A549 (cell line): ENCODE measurements at regions not wholly inside any gene's neighbourhood (a gene's known extent, or its start where the extent isn't known, plus 50 kb on each side); places are given as distances from the start of the nearest gene placed in this dataset.

Experiments
- ATAC-seq, 2 experiments: fragments of 200-7000 bp in 1 of 2; fragments of >200 bp in 1 of 2; cut with Nextera tagmentation in 1 of 2; cut with Tn5 transposase in 1 of 2; 3 replicates each; pipeline versions ENCODE4 v1.8.0 to v1.9.1; 2018 to 2020; ENCODE audit warnings: mild to moderate bottlenecking in 1 of 2, moderate library complexity in 1 of 2
- CTCF ChIA-PET: fragments of 300-600 bp; sonication (Branson Sonifier 250); formaldehyde crosslinking; extraction: SDS; loops from one replicate; lab custom pipeline; 2021; ENCODE audit warnings: antibody characterized with exemption, inconsistent platforms; lab: Yijun Ruan, JAX
- POLR2A ChIA-PET: fragments of 350-600 bp; formaldehyde crosslinking; extraction: SDS; loops from one replicate; lab custom pipeline; 2021; ENCODE audit warnings: antibody characterized with exemption, inconsistent platforms; lab: Yijun Ruan, JAX
- DNase-seq, 2 experiments: peaks; one replicate each; pipeline versions ENCODE4 v3.0.0 to v3.0.0-alpha.2; 2011 to 2016; ENCODE audit warnings: low read depth in 1 of 2, low spot score in 1 of 2
- FAIRE-seq: peaks from 2 replicates; lab custom pipeline; 2011; peaks lifted over from hg19 to GRCh38; lab: Jason Lieb, UNC
- H3K27ac ChIP-seq, 2 experiments: fragments of >200 bp; sonication (Bioruptor Twin); formaldehyde crosslinking; 3 replicates each; pipeline ENCODE4 v1.5.1; 2016 to 2017
- H3K4me1 ChIP-seq: fragments of >200 bp; sonication (Bioruptor Twin); formaldehyde crosslinking; 3 replicates; pipeline ENCODE4 v1.6.1; 2016
- H3K4me2 ChIP-seq: fragments of >200 bp; sonication (Bioruptor Twin); formaldehyde crosslinking; 3 replicates; pipeline ENCODE4 v1.6.1; 2016
- H3K4me3 ChIP-seq: fragments of >200 bp; sonication (Bioruptor Twin); formaldehyde crosslinking; 3 replicates; pipeline ENCODE4 v1.5.1; 2016
- H3K9me3 ChIP-seq: fragments of >200 bp; sonication (Bioruptor Twin); formaldehyde crosslinking; 3 replicates; pipeline ENCODE4 v1.6.1; 2016
- ATOH8 ChIP-seq: fragments of 250-450 bp; sonication (Bioruptor Pico); IDR thresholded peaks from 2 replicates; pipeline ENCODE4 v1.5.0; 2020; ENCODE audit warnings: low read depth, mild to moderate bottlenecking, moderate library complexity
- BCL3 ChIP-seq: fragments of >200 bp; sonication (Bioruptor Twin); formaldehyde crosslinking; IDR thresholded peaks from 3 replicates; pipeline ENCODE4 v1.6.1; 2016
- BHLHE40 ChIP-seq: IDR thresholded peaks from 2 replicates; pipeline ENCODE4 v1.6.1; 2012; ENCODE audit warnings: low read depth, low read length, inconsistent platforms
- CBX2 ChIP-seq: fragments of 200-600 bp; sonication (generic); IDR thresholded peaks from 2 replicates; pipeline ENCODE4 v1.6.1; 2016; ENCODE audit warnings: low read depth, mild to moderate bottlenecking, borderline replicate concordance
- EHMT2 ChIP-seq: fragments of 200-600 bp; sonication (generic); IDR thresholded peaks from 2 replicates; pipeline ENCODE4 v1.6.1; 2016; ENCODE audit warnings: antibody characterized with exemption, low read depth, mild to moderate bottlenecking, moderate library complexity
- EP300 ChIP-seq, 2 experiments: fragments of >200 bp; sonication (Bioruptor Twin); formaldehyde crosslinking; IDR thresholded peaks; 2 replicates in 1 of 2; 3 replicates in 1 of 2; pipeline ENCODE4 v1.6.1; 2016 to 2017
- ESRRA ChIP-seq: fragments of 150-350 bp; IDR thresholded peaks from 2 replicates; pipeline ENCODE4 v1.6.1; 2014; ENCODE audit warnings: mild to moderate bottlenecking, low read length, borderline replicate concordance
- FOSB ChIP-seq: fragments of 250-450 bp; sonication (Bioruptor Pico); IDR thresholded peaks from 2 replicates; pipeline ENCODE4 v1.5.0; 2020; ENCODE audit warnings: mild to moderate bottlenecking, moderate library complexity
- GATA3 ChIP-seq: IDR thresholded peaks from 2 replicates; pipeline ENCODE4 v1.6.1; 2012; ENCODE audit warnings: borderline replicate concordance
- HDAC2 ChIP-seq: fragments of 200-600 bp; sonication (generic); IDR thresholded peaks from 2 replicates; pipeline ENCODE4 v1.6.1; 2016
- HES2 ChIP-seq: fragments of >200 bp; sonication (Bioruptor Twin); formaldehyde crosslinking; IDR thresholded peaks from 2 replicates; pipeline ENCODE4 v1.6.1; 2016
- HOXA7 ChIP-seq: fragments of 250-450 bp; sonication (Bioruptor Pico); IDR thresholded peaks from 2 replicates; pipeline ENCODE4 v1.5.0; 2020; ENCODE audit warnings: mild to moderate bottlenecking, moderate library complexity
- JUN ChIP-seq, 2 experiments: fragments of >200 bp; sonication (Bioruptor Twin); formaldehyde crosslinking; IDR thresholded peaks; 2 replicates in 1 of 2; 3 replicates in 1 of 2; pipeline ENCODE4 v1.6.1; 2016 to 2017
- KDM1A ChIP-seq: fragments of 200-600 bp; sonication (generic); IDR thresholded peaks from 2 replicates; pipeline ENCODE4 v1.6.1; 2016; ENCODE audit warnings: low read depth, mild to moderate bottlenecking
- KDM5A ChIP-seq: fragments of 200-600 bp; sonication (generic); IDR thresholded peaks from 2 replicates; pipeline ENCODE4 v1.6.1; 2016; ENCODE audit warnings: antibody characterized with exemption, mild to moderate bottlenecking
- MAX ChIP-seq: IDR thresholded peaks from 2 replicates; pipeline ENCODE4 v1.6.1; 2012
- NFE2L2 ChIP-seq: fragments of 150-350 bp; conservative IDR thresholded peaks from 2 replicates; pipeline ENCODE4 v1.6.1; 2014; ENCODE audit warnings: low read length
- NPAS2 ChIP-seq: fragments of 250-450 bp; sonication (Bioruptor Pico); IDR thresholded peaks from 2 replicates; pipeline ENCODE4 v1.8.0; 2022; ENCODE audit warnings: mild to moderate bottlenecking, moderate library complexity, borderline replicate concordance
- PBX3 ChIP-seq: IDR thresholded peaks from 2 replicates; pipeline ENCODE4 v1.6.1; 2012
- PHF8 ChIP-seq: fragments of 200-600 bp; sonication (generic); IDR thresholded peaks from 2 replicates; pipeline ENCODE4 v1.6.1; 2016; ENCODE audit warnings: low read depth, mild to moderate bottlenecking, antibody characterized with exemption, moderate library complexity, borderline replicate concordance
- POLR2A ChIP-seq: IDR thresholded peaks from 2 replicates; pipeline ENCODE4 v1.6.1; 2012; ENCODE audit warnings: mild to moderate bottlenecking, low read length
- POLR2AphosphoS2 ChIP-seq: conservative IDR thresholded peaks from 2 replicates; pipeline ENCODE4 v1.6.1; 2012; ENCODE audit warnings: low read length, improper control_type of control experiment, inconsistent platforms
- RAD21 ChIP-seq, 2 experiments: fragments of >200 bp in 1 of 2; sonication (Bioruptor Twin) in 1 of 2; formaldehyde crosslinking in 1 of 2; IDR thresholded peaks in 1 of 2; conservative IDR thresholded peaks in 1 of 2; 2 replicates in 1 of 2; 3 replicates in 1 of 2; pipeline ENCODE4 v1.6.1; 2012 to 2018; ENCODE audit warnings: inconsistent platforms in 1 of 2
- RCOR1 ChIP-seq: fragments of 150-350 bp; IDR thresholded peaks from 2 replicates; pipeline ENCODE4 v1.6.1; 2014; ENCODE audit warnings: antibody characterized with exemption, low read length, low read depth
- SMC3 ChIP-seq: fragments of >200 bp; sonication (Bioruptor Twin); formaldehyde crosslinking; IDR thresholded peaks from 3 replicates; pipeline ENCODE4 v1.6.1; 2018; ENCODE audit warnings: inconsistent platforms
- SREBF2 ChIP-seq: fragments of 450-650 bp; IDR thresholded peaks from 2 replicates; pipeline ENCODE4 v1.6.1; 2014; ENCODE audit warnings: mild to moderate bottlenecking, moderate library complexity
- TP53 ChIP-seq: fragments of 250-450 bp; sonication (Bioruptor Pico); IDR thresholded peaks from 2 replicates; pipeline ENCODE4 v1.5.0; 2021; ENCODE audit warnings: mild to moderate bottlenecking, moderate library complexity
- USF2 ChIP-seq: fragments of 450-650 bp; IDR thresholded peaks from 2 replicates; pipeline ENCODE4 v1.6.1; 2014; ENCODE audit warnings: antibody characterized with exemption
- ZC3H11A ChIP-seq: fragments of 450-650 bp; IDR thresholded peaks from 2 replicates; pipeline ENCODE4 v1.6.1; 2014; ENCODE audit warnings: antibody characterized with exemption, mild to moderate bottlenecking
- ZNF302 ChIP-seq: fragments of 250-450 bp; sonication (Bioruptor Pico); IDR thresholded peaks from 2 replicates; pipeline ENCODE4 v1.9.0; 2021; ENCODE audit warnings: inconsistent platforms, mild to moderate bottlenecking, moderate library complexity
- ZSCAN20 ChIP-seq: fragments of 250-450 bp; sonication (Bioruptor Pico); IDR thresholded peaks from 2 replicates; pipeline ENCODE4 v1.8.0; 2022; ENCODE audit warnings: mild to moderate bottlenecking, moderate library complexity
- WGBS: methylation state at CpG from one replicate; pipeline ENCODE4 v1.1.6; 2017; ENCODE audit errors: missing lambda C conversion rate; 5-methylcytosine and 5-hydroxymethylcytosine counted together

- TF ChIP-seq RAD21 (conservative IDR thresholded peaks at IDR 0.05 in 1 of 2, IDR thresholded peaks at IDR 0.05 in 1 of 2), result peak in 1 of 2 experiments; percentile 23; a peak in 1 of 5 replicates
- no peak for TF ChIP-seq ZSCAN20
- FAIRE-seq, result no peak
- 98% methylated on average over 3 of the region's 3 CpGs for WGBS
- ChIA-PET CTCF (no interaction called here), POLR2A (no interaction called here)
- no peaks in the 10 kb centered on the region for H3K9me3 ChIP-seq
- peak overlapping the region; percentile 31; the same call in 2 of the 3 replicates for H3K4me2 ChIP-seq
- H3K27ac ChIP-seq, result peak overlapping the region in 1 of 2 experiments; percentile 31; a peak in 1 of 6 replicates
- peaks cover 14% of the 10 kb centered on the region for H3K4me1 ChIP-seq
- no peak overlapping the region for H3K4me3 ChIP-seq
- DNase-seq, result peak in 1 of 2 experiments; percentile 3
- ATAC-seq, result peak in 1 of 2 experiments; percentile 30; a peak in 2 of 6 replicates
Measured at GRCh38 chr5:93150311-93151012, 430.6 kb downstream of the NR2F1-AS1 start.

- WGBS, result 75% methylated on average over 2 of the region's 2 CpGs
- no peak overlapping the region for H3K4me3 ChIP-seq
- TF ChIP-seq ESRRA (no peak), BHLHE40 (no peak), USF2 (no peak), RCOR1 (no peak), TP53 (CRISPR knock-in tag) (no peak), EP300 (IDR thresholded peaks at IDR 0.05) (no peak), GATA3 (no peak), FOSB (CRISPR knock-in tag) (no peak), PBX3 (no peak), ZC3H11A (no peak), CBX2 (no peak), MAX (no peak), NFE2L2 (no peak), SMC3 (no peak), KDM1A (no peak)
- POLR2A ChIA-PET, result no interaction called here
- CTCF ChIA-PET, result no interaction called here
- no peaks in the 10 kb centered on the region for H3K9me3 ChIP-seq
- H3K4me2 ChIP-seq, result no peak overlapping the region
- ATAC-seq (no peak), DNase-seq (no peak), FAIRE-seq (no peak)
- no peak overlapping the region for H3K27ac ChIP-seq
- H3K4me1 ChIP-seq, result peaks cover 3% of the 10 kb centered on the region; the same call in 1 of the 3 replicates
Measured at GRCh38 chr5:93145767-93146166, 435.3 kb downstream of the NR2F1-AS1 start.

GRCh38 chr5:93145019-93145418 is 436.0 kb downstream of the NR2F1-AS1 start:
- Histone ChIP-seq H3K9me3 (no peaks in the 10 kb centered on the region), H3K4me3 (no peak overlapping the region), H3K4me1 (no peaks in the 10 kb centered on the region), H3K4me2 (no peak overlapping the region), H3K27ac (no peak overlapping the region)
- CTCF ChIA-PET, result no interaction called here
- ATAC-seq (no peak), DNase-seq (no peak), FAIRE-seq (no peak)
- TF ChIP-seq PHF8 (no peak), POLR2AphosphoS2 (no peak), BCL3 (no peak), HES2 (no peak), ZSCAN20 (no peak), ATOH8 (no peak), HOXA7 (CRISPR knock-in tag) (no peak), ESRRA (no peak), NPAS2 (CRISPR knock-in tag) (no peak), HDAC2 (no peak), ZNF302 (CRISPR knock-in tag) (no peak), RCOR1 (no peak), EHMT2 (no peak), SREBF2 (no peak), POLR2A (no peak), USF2 (no peak), JUN (IDR thresholded peaks at IDR 0.05) (no peak), KDM5A (no peak), TP53 (CRISPR knock-in tag) (no peak)
- WGBS, result 97% methylated on average over 19 of the region's 19 CpGs
- POLR2A ChIA-PET, result no interaction called here
